NB4 (cell line): ENCODE measurements at regions not wholly inside any gene's neighbourhood (a gene's known extent, or its start where the extent isn't known, plus 50 kb on each side); places are given as distances from the start of the nearest gene placed in this dataset.

ENCODE experiments used
- MAX ChIP-seq: IDR thresholded peaks from 2 replicates; pipeline ENCODE4 v1.6.1; 2011; ENCODE audit warnings: low read depth, low read length
- MYC ChIP-seq: IDR thresholded peaks from 2 replicates; pipeline ENCODE4 v1.6.1; 2011; ENCODE audit warnings: low read depth, low read length
- POLR2A ChIP-seq: IDR thresholded peaks from 2 replicates; pipeline ENCODE4 v1.6.1; 2011; ENCODE audit warnings: mild to moderate bottlenecking; ENCODE audit not compliant: insufficient read length; ENCODE audit errors: extremely low read depth
- TF ChIP-seq, protein P1 (sequence below): IDR thresholded peaks from one replicate; pipeline ENCODE4 v1.5.1; 2012; ENCODE audit warnings: low read depth, low read length

DNA sequence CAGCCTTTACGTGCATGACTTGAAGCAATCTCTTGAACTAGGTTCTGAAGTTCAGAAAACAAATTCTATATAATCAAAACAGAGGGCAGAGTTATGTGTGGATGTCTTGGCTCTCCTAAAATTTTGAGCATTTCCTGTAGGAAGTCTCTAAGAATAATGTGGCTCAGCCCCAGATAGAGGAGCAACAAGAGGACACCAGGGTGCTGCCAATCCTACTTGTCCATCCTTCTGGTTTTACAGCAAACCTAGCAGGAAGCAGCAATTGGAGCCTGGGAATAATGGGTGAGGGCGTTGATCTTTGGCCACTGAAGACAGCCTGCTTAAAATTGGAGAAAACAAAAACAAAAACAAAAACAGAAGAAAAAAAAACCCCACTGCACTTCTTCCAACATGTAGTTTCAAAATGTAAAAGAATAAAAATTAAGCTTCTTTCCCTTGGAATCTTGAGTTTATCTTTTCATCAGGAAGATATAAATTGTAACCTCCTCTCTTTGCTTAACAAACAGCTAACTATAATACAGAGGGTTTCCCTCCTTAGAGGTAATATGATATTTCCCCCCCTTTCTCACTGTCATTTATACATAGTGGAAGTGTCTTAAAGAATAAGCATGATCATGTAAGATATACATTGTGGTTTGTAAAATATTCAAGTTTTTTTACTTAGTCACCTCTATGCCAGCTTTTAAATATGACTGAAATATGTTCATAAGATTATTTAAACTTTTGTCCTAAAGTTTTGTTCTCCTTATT, 130.6 kb downstream of the FBXO8 start:
- TF ChIP-seq, protein P1, sequence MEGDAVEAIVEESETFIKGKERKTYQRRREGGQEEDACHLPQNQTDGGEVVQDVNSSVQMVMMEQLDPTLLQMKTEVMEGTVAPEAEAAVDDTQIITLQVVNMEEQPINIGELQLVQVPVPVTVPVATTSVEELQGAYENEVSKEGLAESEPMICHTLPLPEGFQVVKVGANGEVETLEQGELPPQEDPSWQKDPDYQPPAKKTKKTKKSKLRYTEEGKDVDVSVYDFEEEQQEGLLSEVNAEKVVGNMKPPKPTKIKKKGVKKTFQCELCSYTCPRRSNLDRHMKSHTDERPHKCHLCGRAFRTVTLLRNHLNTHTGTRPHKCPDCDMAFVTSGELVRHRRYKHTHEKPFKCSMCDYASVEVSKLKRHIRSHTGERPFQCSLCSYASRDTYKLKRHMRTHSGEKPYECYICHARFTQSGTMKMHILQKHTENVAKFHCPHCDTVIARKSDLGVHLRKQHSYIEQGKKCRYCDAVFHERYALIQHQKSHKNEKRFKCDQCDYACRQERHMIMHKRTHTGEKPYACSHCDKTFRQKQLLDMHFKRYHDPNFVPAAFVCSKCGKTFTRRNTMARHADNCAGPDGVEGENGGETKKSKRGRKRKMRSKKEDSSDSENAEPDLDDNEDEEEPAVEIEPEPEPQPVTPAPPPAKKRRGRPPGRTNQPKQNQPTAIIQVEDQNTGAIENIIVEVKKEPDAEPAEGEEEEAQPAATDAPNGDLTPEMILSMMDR, result no peak
- TF ChIP-seq MYC (no peak), POLR2A (no peak), MAX (no peak)
